H1 (cell line): ENCODE measurements at regions not wholly inside any gene's neighbourhood (a gene's known extent, or its start where the extent isn't known, plus 50 kb on each side); places are given as distances from the start of the nearest gene placed in this dataset.

Experiments
- CTCF ChIA-PET: fragments of 300-600 bp; sonication (Branson Sonifier 250); formaldehyde crosslinking; loops from one replicate; lab custom pipeline; 2021; ENCODE audit not compliant: partially characterized antibody; lab: Charles Lee
- POLR2A ChIA-PET: fragments of 300-600 bp; sonication (Branson Sonifier 250); formaldehyde crosslinking; loops from one replicate; lab custom pipeline; 2021; ENCODE audit warnings: inconsistent platforms; ENCODE audit not compliant: partially characterized antibody; lab: Charles Lee
- DNase-seq, 2 experiments: peaks; one replicate each; pipeline versions ENCODE4 v3.0.0 to v3.0.0-alpha.2; 2010 to 2022; ENCODE audit warnings: low spot score in 2 of 2, low read depth in 1 of 2, mixed read lengths in 1 of 2
- FAIRE-seq: peaks from 2 replicates; lab custom pipeline; 2011; peaks lifted over from hg19 to GRCh38; lab: Jason Lieb, UNC
- H2AFZ ChIP-seq: 2 replicates; pipeline ENCODE4 v1.8.1; 2012; ENCODE audit warnings: low read length, inconsistent platforms
- H2AK5ac ChIP-seq: 2 replicates; pipeline ENCODE4 v1.6.1; 2013; ENCODE audit warnings: low read depth, low read length
- H2BK120ac ChIP-seq: replicated peaks from 2 replicates; pipeline ENCODE3; 2013; ENCODE audit warnings: low read depth, low read length, inconsistent platforms
- H2BK12ac ChIP-seq: 2 replicates; pipeline ENCODE4 v1.6.1; 2013; ENCODE audit warnings: low read depth, low read length
- H2BK15ac ChIP-seq: 2 replicates; pipeline ENCODE4 v1.6.1; 2013; ENCODE audit warnings: low read length
- H2BK20ac ChIP-seq: 2 replicates; pipeline ENCODE4 v1.6.1; 2013; ENCODE audit warnings: low read length
- H2BK5ac ChIP-seq: 2 replicates; pipeline ENCODE4 v1.6.1; 2013; ENCODE audit warnings: low read depth, low read length
- H3K14ac ChIP-seq: 2 replicates; pipeline ENCODE4 v1.6.1; 2013; ENCODE audit warnings: inconsistent platforms; ENCODE audit not compliant: insufficient read length
- H3K18ac ChIP-seq: 2 replicates; pipeline ENCODE4 v1.6.1; 2013; ENCODE audit warnings: low read length; ENCODE audit errors: extremely low read depth
- H3K23ac ChIP-seq: 2 replicates; pipeline ENCODE4 v1.6.1; 2013; ENCODE audit warnings: inconsistent platforms; ENCODE audit not compliant: insufficient read length
- H3K23me2 ChIP-seq: 2 replicates; pipeline ENCODE4 v1.6.1; 2013; ENCODE audit warnings: low read depth, low read length
- H3K27ac ChIP-seq: 2 replicates; pipeline ENCODE4 v1.6.1; 2011; ENCODE audit warnings: low read depth, low read length, inconsistent platforms
- H3K27me3 ChIP-seq, 4 experiments: replicated peaks in 1 of 4; 1 replicate in 1 of 4; 2 replicates in 3 of 4; pipeline versions ENCODE4 v1.6.1 to v1.8.1; 2011 to 2013; ENCODE audit warnings: low read length in 3 of 4, mild to moderate bottlenecking in 3 of 4, inconsistent platforms in 2 of 4, mixed read lengths in 2 of 4, moderate library complexity in 1 of 4; ENCODE audit not compliant: control insufficient read depth in 3 of 4, insufficient read depth in 3 of 4; ENCODE audit errors: extremely low read depth in 1 of 4
- H3K36me3 ChIP-seq, 4 experiments: 2 replicates each; pipeline versions ENCODE4 v1.6.1 to v1.8.1; 2011 to 2013; ENCODE audit warnings: mild to moderate bottlenecking in 4 of 4, low read length in 3 of 4, moderate library complexity in 2 of 4, control low read depth in 1 of 4, inconsistent platforms in 1 of 4; ENCODE audit not compliant: insufficient read depth in 4 of 4, control insufficient read depth in 2 of 4
- H3K4ac ChIP-seq: replicated peaks from 2 replicates; pipeline ENCODE3; 2013; ENCODE audit warnings: low read length, low read depth, mixed read lengths, inconsistent platforms; ENCODE audit not compliant: insufficient read length
- H3K4me1 ChIP-seq, 4 experiments: replicated peaks in 1 of 4; 1 replicate in 1 of 4; 2 replicates in 3 of 4; pipeline versions ENCODE4 v1.6.1 to v1.8.1; 2011 to 2013; ENCODE audit warnings: low read length in 3 of 4, inconsistent platforms in 2 of 4, mixed read lengths in 1 of 4; ENCODE audit not compliant: insufficient read depth in 4 of 4, control insufficient read depth in 3 of 4
- H3K4me2 ChIP-seq, 2 experiments: 2 replicates each; pipeline versions ENCODE4 v1.6.1 to v1.8.1; 2011 to 2013; ENCODE audit warnings: low read depth in 2 of 2, low read length in 2 of 2, control low read depth in 1 of 2, inconsistent platforms in 1 of 2, mild to moderate bottlenecking in 1 of 2; ENCODE audit not compliant: insufficient read depth in 1 of 2
- H3K4me3 ChIP-seq, 4 experiments: fragments of 200-600, 300-600 bp in 1 of 4; sonication (generic), shearing (Covaris generic), sonication (Bioruptor Twin) in 1 of 4; 2 replicates each; pipeline versions ENCODE4 v1.5.1 to v1.8.1; 2011 to 2016; ENCODE audit warnings: low read length in 4 of 4, low read depth in 3 of 4, control low read depth in 2 of 4, inconsistent platforms in 2 of 4, mild to moderate bottlenecking in 2 of 4, mixed read lengths in 1 of 4, moderate library complexity in 1 of 4; ENCODE audit not compliant: insufficient read depth in 2 of 4; ENCODE audit errors: extremely low read depth in 1 of 4
- H3K56ac ChIP-seq: replicated peaks from 2 replicates; pipeline ENCODE3; 2013; ENCODE audit warnings: low read depth, mild to moderate bottlenecking, mixed read lengths, low read length, inconsistent platforms; ENCODE audit not compliant: insufficient read length
- H3K79me1 ChIP-seq: 2 replicates; pipeline ENCODE4 v1.6.1; 2013; ENCODE audit warnings: low read depth, low read length, control low read depth
- H3K79me2 ChIP-seq, 2 experiments: 2 replicates each; pipeline versions ENCODE4 v1.6.1 to v1.8.1; 2012 to 2013; ENCODE audit warnings: low read length in 2 of 2, mild to moderate bottlenecking in 2 of 2, inconsistent platforms in 1 of 2; ENCODE audit not compliant: insufficient read depth in 2 of 2, control insufficient read depth in 1 of 2
- H3K9ac ChIP-seq, 4 experiments: replicated peaks in 1 of 4; 1 replicate in 1 of 4; 2 replicates in 3 of 4; pipeline versions ENCODE4 v1.6.1 to v1.8.1; 2011 to 2013; ENCODE audit warnings: low read depth in 3 of 4, low read length in 3 of 4, control low read depth in 2 of 4, mild to moderate bottlenecking in 2 of 4, moderate library complexity in 2 of 4, inconsistent platforms in 1 of 4; ENCODE audit errors: extremely low read depth in 1 of 4
- H3K9me3 ChIP-seq, 2 experiments: 2 replicates each; pipeline versions ENCODE4 v1.6.1 to v1.8.1; 2012 to 2013; ENCODE audit warnings: mild to moderate bottlenecking in 2 of 2, moderate library complexity in 2 of 2, control low read depth in 1 of 2, inconsistent platforms in 1 of 2, low read depth in 1 of 2, low read length in 1 of 2, mixed read lengths in 1 of 2; ENCODE audit not compliant: insufficient read depth in 2 of 2
- H4K20me1 ChIP-seq, 2 experiments: replicated peaks in 1 of 2; 2 replicates each; pipeline versions ENCODE3 to v1.8.1; 2011 to 2013; ENCODE audit warnings: inconsistent platforms in 2 of 2, low read length in 2 of 2, mild to moderate bottlenecking in 1 of 2; ENCODE audit not compliant: insufficient read depth in 2 of 2, control insufficient read depth in 1 of 2
- H4K5ac ChIP-seq: 2 replicates; pipeline ENCODE4 v1.6.1; 2013; ENCODE audit warnings: low read length, low read depth, mixed read lengths, inconsistent platforms; ENCODE audit not compliant: insufficient read length
- H4K8ac ChIP-seq: 2 replicates; pipeline ENCODE4 v1.8.0; 2013; ENCODE audit warnings: mild to moderate bottlenecking, moderate library complexity, low read length, inconsistent platforms; ENCODE audit not compliant: insufficient read depth; ENCODE audit errors: extremely low read depth
- H4K91ac ChIP-seq: replicated peaks from 2 replicates; pipeline ENCODE3; 2013; ENCODE audit warnings: low read length, mixed read lengths, inconsistent platforms; ENCODE audit not compliant: insufficient read length
- ASH2L ChIP-seq: fragments of 200-600, 300-600 bp; sonication (generic); IDR thresholded peaks from one replicate; pipeline ENCODE4 v1.7.1; 2017; ENCODE audit warnings: low read length
- ATF2 ChIP-seq: IDR thresholded peaks from 2 replicates; pipeline ENCODE4 v1.6.1; 2012; ENCODE audit warnings: low read length, inconsistent platforms
- BACH1 ChIP-seq: IDR thresholded peaks from 2 replicates; pipeline ENCODE4 v1.6.1; 2012; ENCODE audit warnings: low read length, improper control_type of control experiment
- CHD1 ChIP-seq: IDR thresholded peaks from 2 replicates; pipeline ENCODE4 v1.6.1; 2012; ENCODE audit warnings: low read depth, low read length, improper control_type of control experiment
- E2F6 ChIP-seq: IDR thresholded peaks from 2 replicates; pipeline ENCODE4 v1.6.1; 2012; ENCODE audit warnings: inconsistent platforms
- EP300 ChIP-seq, 2 experiments: IDR thresholded peaks; 1 replicate in 1 of 2; 2 replicates in 1 of 2; pipeline ENCODE4 v1.6.1; 2011 to 2012; ENCODE audit warnings: low read depth in 2 of 2, low read length in 2 of 2, mild to moderate bottlenecking in 2 of 2, borderline replicate concordance in 1 of 2, inconsistent platforms in 1 of 2, moderate library complexity in 1 of 2
- KDM1A ChIP-seq: fragments of 200-600, 300-600 bp; sonication (generic); IDR thresholded peaks from 2 replicates; pipeline ENCODE4 v1.7.1; 2016; ENCODE audit warnings: mild to moderate bottlenecking, low read length, borderline replicate concordance
- KDM4A ChIP-seq: IDR thresholded peaks from one replicate; pipeline ENCODE4 v1.7.1; 2012; ENCODE audit warnings: low read depth, mild to moderate bottlenecking, moderate library complexity, low read length, inconsistent platforms; ENCODE audit not compliant: severe bottlenecking
- KDM5A ChIP-seq: fragments of 200-600 bp; IDR thresholded peaks from 2 replicates; pipeline ENCODE4 v1.7.1; 2012; ENCODE audit warnings: mild to moderate bottlenecking, low read length, inconsistent platforms, mixed read lengths
- NRF1 ChIP-seq: IDR thresholded peaks from 2 replicates; pipeline ENCODE4 v1.6.1; 2011; ENCODE audit warnings: mild to moderate bottlenecking, low read depth, low read length, improper control_type of control experiment
- POLR2AphosphoS5 ChIP-seq: IDR thresholded peaks from 2 replicates; pipeline ENCODE4 v1.6.1; 2011; ENCODE audit warnings: low read depth, low read length
- SP2 ChIP-seq: IDR thresholded peaks from 2 replicates; pipeline ENCODE4 v1.6.1; 2012; ENCODE audit warnings: mild to moderate bottlenecking, low read length, inconsistent platforms
- SUZ12 ChIP-seq: fragments of 200-600 bp; sonication (generic); IDR thresholded peaks from 2 replicates; pipeline ENCODE4 v1.6.1; 2012; ENCODE audit warnings: mild to moderate bottlenecking, inconsistent platforms, low read length, moderate library complexity, mixed read lengths
- TAF1 ChIP-seq: IDR thresholded peaks from 2 replicates; pipeline ENCODE4 v1.6.1; 2011; ENCODE audit warnings: mild to moderate bottlenecking, low read depth, low read length
- WGBS, 2 experiments: shearing (Covaris generic) in 1 of 2; methylation state at CpG; one replicate each; pipeline versions ENCODE4 v1.1.6 to v1.1.7; 2013 to 2015; ENCODE audit warnings: low lambda C conversion rate in 2 of 2, mixed read lengths in 2 of 2, inconsistent platforms in 1 of 2, low coverage in 1 of 2, missing lambda C conversion rate in 1 of 2; ENCODE audit not compliant: insufficient replicate concordance in 2 of 2, insufficient coverage in 1 of 2, insufficient read length in 1 of 2; ENCODE audit errors: extremely low coverage in 1 of 2, missing lambda C conversion rate in 1 of 2; 5-methylcytosine and 5-hydroxymethylcytosine counted together

DNA sequence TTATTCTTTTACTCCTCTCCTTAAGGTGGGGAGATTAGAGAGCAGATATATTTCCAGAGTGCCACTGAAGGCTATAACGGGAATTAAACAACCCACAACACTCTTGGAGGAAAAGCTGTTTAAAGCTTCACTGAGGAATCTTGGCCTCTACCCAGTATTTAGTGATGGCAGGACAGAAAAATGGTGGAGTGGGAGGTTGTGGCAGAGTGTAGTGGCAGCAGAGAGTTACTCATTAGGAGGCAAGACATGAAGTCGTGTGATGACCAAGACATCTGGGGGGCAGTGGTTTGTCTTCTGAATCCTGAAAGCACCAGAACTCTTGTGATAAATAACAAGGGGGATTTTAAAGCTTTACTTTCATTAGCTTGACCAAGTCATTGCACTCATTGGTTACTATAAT is 563.5 kb upstream of the SLITRK5 start:
- 81% methylated on average over 2 of the region's 2 CpGs; no CpG with 5 or more reads in 1 of the 2 experiments for WGBS, 2 experiments
- H2BK5ac ChIP-seq: no peak overlapping the region
- TF ChIP-seq BACH1: no peak
- no peak for TF ChIP-seq SUZ12
- TF ChIP-seq KDM1A: no peak
- TF ChIP-seq KDM5A: no peak
- TF ChIP-seq KDM4A: no peak
- no peak for TF ChIP-seq SP2
- TF ChIP-seq NRF1: no peak
- no peak for TF ChIP-seq ATF2
- TF ChIP-seq ASH2L: no peak
- no peak for TF ChIP-seq POLR2AphosphoS5
- TF ChIP-seq E2F6: no peak
- TF ChIP-seq TAF1: no peak
- no peak for TF ChIP-seq CHD1
- TF ChIP-seq EP300 (IDR thresholded peaks at IDR 0.05; ENCODE audit: borderline replicate concordance in 1 of 2, low read depth in 2 of 2, low read length in 2 of 2): no peak
- TF ChIP-seq, all 59 proteins: peak for 0
- no peak overlapping the region for H3K4me2 ChIP-seq
- FAIRE-seq (no peak), DNase-seq (no peak)
- CTCF ChIA-PET: no interaction called here
- no peak overlapping the region for H3K9ac ChIP-seq
- H3K23me2 ChIP-seq: no peaks in the 10 kb centered on the region
- no peaks in the 10 kb centered on the region for H3K79me1 ChIP-seq
- H3K56ac ChIP-seq: no peak overlapping the region
- H3K27ac ChIP-seq: no peak overlapping the region
- no peaks in the 10 kb centered on the region for H4K20me1 ChIP-seq
- no peak overlapping the region for H4K8ac ChIP-seq
- H4K5ac ChIP-seq: no peak overlapping the region
- no peak overlapping the region for H2AK5ac ChIP-seq
- no peaks in the 10 kb centered on the region for H3K27me3 ChIP-seq
- POLR2A ChIA-PET: no interaction called here
- H3K18ac ChIP-seq: no peak overlapping the region
- H2BK12ac ChIP-seq: no peak overlapping the region
- H3K14ac ChIP-seq: no peak overlapping the region
- no peak overlapping the region for H3K4ac ChIP-seq
- no peak overlapping the region for H2BK20ac ChIP-seq
- H3K9me3 ChIP-seq: no peaks in the 10 kb centered on the region
- H3K36me3 ChIP-seq: no peaks in the 10 kb centered on the region
- no peak overlapping the region for H2AFZ ChIP-seq
- H3K79me2 ChIP-seq: no peaks in the 10 kb centered on the region
- no peak overlapping the region for H2BK120ac ChIP-seq
- H4K91ac ChIP-seq: no peak overlapping the region
- no peak overlapping the region for H3K4me3 ChIP-seq
- no peak overlapping the region for H2BK15ac ChIP-seq
- no peaks in the 10 kb centered on the region for H3K4me1 ChIP-seq
- H3K23ac ChIP-seq: no peak overlapping the region
